ENCODE measurements at regions not wholly inside any gene's neighbourhood (a gene's known extent, or its start where the extent isn't known, plus 50 kb on each side); places are given as distances from the start of the nearest gene placed in this dataset.

DNA sequence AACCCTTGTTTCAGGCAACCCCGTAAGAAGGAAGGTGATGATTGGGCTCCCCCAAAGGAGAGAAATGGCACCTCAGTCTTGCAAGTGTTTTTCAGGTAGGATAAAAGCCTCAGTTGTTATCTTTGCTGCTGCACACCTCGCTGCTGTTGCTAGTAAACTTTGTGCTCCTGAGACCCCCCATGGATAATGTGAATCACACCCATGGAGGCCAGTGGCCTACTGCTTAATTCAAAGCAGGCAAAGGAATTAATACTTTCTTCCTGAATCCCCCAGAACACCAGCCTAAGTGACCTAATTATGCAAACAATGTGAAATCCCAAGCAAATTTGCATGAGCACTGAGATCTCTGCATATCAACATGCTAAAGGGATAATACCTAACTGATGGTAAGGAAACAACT, 337.5 kb downstream of the GRIA2 start:
- Histone ChIP-seq H3K4me3 (no peak overlapping the region), H3K27me3 (replicated peaks; ENCODE audit: insufficient read depth) (no peaks in the 10 kb centered on the region), H3K36me3 (no peaks in the 10 kb centered on the region), H3K9me3 (no peaks in the 10 kb centered on the region), H3K4me1 (ENCODE audit: control insufficient read depth in 1 of 2, low read depth in 2 of 2) (no peaks in the 10 kb centered on the region), H3K27ac (no peak overlapping the region)
- TF ChIP-seq CTCF (IDR thresholded peaks at IDR 0.05): no peak
- DNase-seq (ENCODE audit: low spot score) (no peak), ATAC-seq (ENCODE audit: insufficient number of reproducible peaks, low FRiP score, low read depth) (no peak)

GRCh38 chr4:157550028-157550427, 329.5 kb downstream of the GRIA2 start:
- Histone ChIP-seq H3K4me3 (no peak overlapping the region), H3K27me3 (replicated peaks; ENCODE audit: insufficient read depth) (no peaks in the 10 kb centered on the region), H3K27ac (no peak overlapping the region), H3K9me3 (no peaks in the 10 kb centered on the region), H3K36me3 (no peaks in the 10 kb centered on the region), H3K4me1 (ENCODE audit: control insufficient read depth in 1 of 2, low read depth in 2 of 2) (no peaks in the 10 kb centered on the region)
- DNase-seq (ENCODE audit: low spot score) (no peak), ATAC-seq (ENCODE audit: insufficient number of reproducible peaks, low FRiP score, low read depth) (no peak)
- TF ChIP-seq CTCF (IDR thresholded peaks at IDR 0.05): no peak

GRCh38 chr4:157527954-157528353, 307.4 kb downstream of the GRIA2 start:
- no peak overlapping the region for H3K4me3 ChIP-seq
- ATAC-seq (ENCODE audit: insufficient number of reproducible peaks, low FRiP score, low read depth) (no peak), DNase-seq (ENCODE audit: low spot score) (no peak)
- no peak overlapping the region for H3K27ac ChIP-seq
- no peaks in the 10 kb centered on the region for H3K36me3 ChIP-seq
- peaks cover 8 to 9% of the 10 kb centered on the region in 2 donors for H3K4me1 ChIP-seq (ENCODE audit: control insufficient read depth in 1 of 2, low read depth in 2 of 2)
- no peaks in the 10 kb centered on the region for H3K27me3 ChIP-seq (replicated peaks; ENCODE audit: insufficient read depth)
- no peak for TF ChIP-seq CTCF (IDR thresholded peaks at IDR 0.05)
- H3K9me3 ChIP-seq: peaks cover 10% of the 10 kb centered on the region

DNA sequence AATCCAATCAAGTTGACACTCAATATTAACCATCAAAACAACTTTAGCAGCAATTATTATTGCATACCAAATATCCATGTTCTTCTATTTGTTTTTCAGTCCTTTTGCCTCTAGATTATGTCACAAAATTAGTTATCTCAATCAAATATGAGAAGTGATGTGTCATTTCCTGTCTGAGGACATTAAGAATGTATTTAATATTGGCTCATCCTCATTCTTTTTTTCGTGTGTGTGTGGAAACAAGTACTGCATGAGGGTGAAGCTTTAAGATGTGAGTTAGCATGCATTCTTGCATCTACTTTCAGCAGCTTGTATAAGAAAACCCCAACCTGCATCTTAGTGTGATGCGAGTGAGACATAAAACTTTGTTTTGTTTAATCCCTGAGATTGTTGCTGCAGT, 301.4 kb downstream of the GRIA2 start:
- H3K27ac ChIP-seq: no peak overlapping the region

DNA sequence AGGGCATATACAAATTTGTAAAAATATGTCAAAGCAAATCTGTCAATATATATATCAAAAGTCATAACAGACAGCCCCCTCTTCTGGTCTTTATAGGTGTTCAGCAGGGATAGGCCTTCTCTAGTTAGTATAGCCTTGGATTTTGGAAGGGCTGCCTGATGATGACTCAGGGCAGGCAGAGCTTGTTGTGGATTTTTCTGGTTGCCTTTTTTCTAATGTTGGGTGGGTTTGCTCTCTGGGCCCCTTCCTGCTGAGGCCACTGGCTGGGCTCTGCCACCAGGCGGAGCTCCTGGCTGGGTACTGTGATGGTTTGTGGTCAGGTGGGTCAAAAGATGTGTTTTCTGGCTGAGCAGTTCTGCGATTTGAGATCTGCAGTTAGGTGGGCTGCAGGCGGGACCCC, 294.2 kb downstream of the GRIA2 start:
- no peak for TF ChIP-seq CTCF (IDR thresholded peaks at IDR 0.05)
- ATAC-seq (ENCODE audit: insufficient number of reproducible peaks, low FRiP score, low read depth) (no peak), DNase-seq (ENCODE audit: low spot score) (no peak)
- Histone ChIP-seq H3K27me3 (replicated peaks; ENCODE audit: insufficient read depth) (no peaks in the 10 kb centered on the region), H3K4me1 (ENCODE audit: control insufficient read depth in 1 of 2, low read depth in 2 of 2) (no peaks in the 10 kb centered on the region), H3K4me3 (no peak overlapping the region), H3K9me3 (no peaks in the 10 kb centered on the region), H3K27ac (no peak overlapping the region), H3K36me3 (no peaks in the 10 kb centered on the region)

More for the DNA sequence above, 301.4 kb downstream of the GRIA2 start:
- Histone ChIP-seq H3K36me3 (no peaks in the 10 kb centered on the region), H3K27me3 (replicated peaks; ENCODE audit: insufficient read depth) (no peaks in the 10 kb centered on the region), H3K4me3 (no peak overlapping the region), H3K4me1 (ENCODE audit: control insufficient read depth in 1 of 2, low read depth in 2 of 2) (no peaks in the 10 kb centered on the region), H3K9me3 (no peaks in the 10 kb centered on the region)
- ATAC-seq (ENCODE audit: insufficient number of reproducible peaks, low FRiP score, low read depth) (no peak), DNase-seq (ENCODE audit: low spot score) (no peak)
- no peak for TF ChIP-seq CTCF (IDR thresholded peaks at IDR 0.05)

All from thoracic aorta (tissue), 2 donors.